Loucy (cell line): ENCODE measurements at regions not wholly inside any gene's neighbourhood (a gene's known extent, or its start where the extent isn't known, plus 50 kb on each side); places are given as distances from the start of the nearest gene placed in this dataset.

Experiments
- CTCF ChIP-seq: fragments of 200-600 bp; sonication (generic); conservative IDR thresholded peaks from 2 replicates; pipeline ENCODE4 v1.5.1; 2014; ENCODE audit warnings: mild to moderate bottlenecking, antibody characterized with exemption, low read length
- EZH2phosphoT487 ChIP-seq: fragments of 200-600 bp; IDR thresholded peaks from 2 replicates; pipeline ENCODE4 v1.6.1; 2018; ENCODE audit warnings: antibody characterized with exemption, mild to moderate bottlenecking, moderate library complexity, borderline replicate concordance

GRCh38 chr4:188603646-188604045 lies 464.4 kb downstream of the TRIML1 start:
- TF ChIP-seq EZH2phosphoT487 (no peak), CTCF (no peak)
